NCI-H82 treated with DMSO at 0.1 percent for 48 hours (cell line): ENCODE measurements at regions not wholly inside any gene's neighbourhood (a gene's known extent, or its start where the extent isn't known, plus 50 kb on each side); places are given as distances from the start of the nearest gene placed in this dataset.
A peak's percentile ranks its signal among the peaks of the same experiment; 100 is the strongest.

ENCODE experiments used
- DNase-seq: peaks from one replicate; lab custom pipeline; 2025; ENCODE audit not compliant: unreplicated experiment; lab: John Stamatoyannopoulos, UW

DNA sequence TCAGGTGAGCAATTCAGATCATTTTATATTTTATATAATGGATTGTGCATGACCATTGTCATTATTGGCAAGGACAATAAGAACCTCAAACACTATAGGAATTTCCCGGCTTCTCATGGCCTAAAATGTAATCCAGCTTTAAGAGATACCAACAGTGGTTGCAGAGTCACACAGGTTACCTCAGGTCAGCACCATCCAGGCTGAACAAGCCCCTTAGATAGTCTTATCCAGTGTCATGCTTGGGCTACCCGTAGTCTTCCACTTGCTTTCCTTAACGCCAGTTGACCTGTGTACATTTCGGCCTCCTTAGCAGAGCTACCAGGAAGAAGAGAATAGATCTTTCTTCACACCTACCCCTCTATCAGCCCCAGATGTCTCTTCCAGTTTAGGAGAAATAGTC is 293.3 kb upstream of the SYT4 start:
- no peak for DNase-seq

GRCh38 chr18:43571078-43571689 is 293.9 kb upstream of the SYT4 start:
- DNase-seq: no peak

DNA sequence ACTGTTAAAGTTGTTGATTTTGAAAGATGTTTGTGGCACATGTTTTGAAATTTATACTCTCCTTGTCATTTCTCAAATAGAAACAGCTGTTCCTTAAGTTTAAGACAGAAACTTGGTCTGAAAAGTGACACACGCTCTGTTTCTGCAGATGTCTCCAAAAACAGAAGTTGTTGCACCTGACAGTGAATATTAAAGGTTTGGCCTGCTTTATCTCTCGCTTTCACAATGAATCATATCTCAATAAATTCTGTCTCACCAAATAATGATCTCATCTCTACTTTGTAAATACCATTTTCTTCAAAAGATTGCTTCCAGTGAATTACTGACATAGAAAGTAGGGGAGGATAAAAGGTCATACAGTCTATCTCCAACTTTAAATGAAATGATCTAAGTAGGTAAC is 294.9 kb upstream of the SYT4 start:
- no peak for DNase-seq

DNA sequence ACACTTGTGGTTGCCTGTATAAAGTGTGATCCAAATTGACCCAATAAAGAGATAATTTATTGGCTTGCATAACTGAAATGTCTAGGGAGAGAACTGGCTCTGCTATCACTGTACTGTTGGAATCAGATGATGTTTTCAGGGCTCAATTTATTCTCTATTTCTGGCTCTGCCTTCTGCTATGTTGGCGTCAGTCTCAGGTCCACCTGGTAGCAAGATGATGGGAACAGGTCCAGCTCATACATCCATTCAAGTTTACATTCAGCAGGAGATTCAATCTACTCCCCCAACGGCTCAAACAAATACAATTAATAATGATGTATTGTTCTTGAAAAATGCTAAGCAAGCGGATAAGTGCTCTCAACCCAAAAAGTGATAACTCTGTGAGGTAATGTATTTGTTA is 297.7 kb upstream of the SYT4 start:
- DNase-seq: no peak

DNA sequence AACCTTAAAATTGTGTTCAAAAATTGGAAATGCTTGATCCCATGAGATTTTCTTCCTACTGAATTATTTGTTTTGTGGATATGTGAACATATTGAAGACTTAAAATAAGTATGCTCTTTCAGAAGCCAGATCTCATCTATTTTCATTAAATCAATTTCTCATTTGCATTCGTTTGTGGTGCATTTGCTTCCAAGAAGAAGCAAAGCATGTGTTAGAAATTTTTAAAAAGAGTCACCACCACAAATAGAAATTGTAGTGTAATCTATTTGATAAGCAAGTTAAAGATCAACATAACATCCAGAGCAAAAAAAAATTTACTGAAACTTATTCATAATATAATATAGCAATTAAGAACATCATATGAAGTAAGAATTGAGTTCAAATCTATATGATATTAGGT is 300.9 kb upstream of the SYT4 start:
- no peak for DNase-seq

DNA sequence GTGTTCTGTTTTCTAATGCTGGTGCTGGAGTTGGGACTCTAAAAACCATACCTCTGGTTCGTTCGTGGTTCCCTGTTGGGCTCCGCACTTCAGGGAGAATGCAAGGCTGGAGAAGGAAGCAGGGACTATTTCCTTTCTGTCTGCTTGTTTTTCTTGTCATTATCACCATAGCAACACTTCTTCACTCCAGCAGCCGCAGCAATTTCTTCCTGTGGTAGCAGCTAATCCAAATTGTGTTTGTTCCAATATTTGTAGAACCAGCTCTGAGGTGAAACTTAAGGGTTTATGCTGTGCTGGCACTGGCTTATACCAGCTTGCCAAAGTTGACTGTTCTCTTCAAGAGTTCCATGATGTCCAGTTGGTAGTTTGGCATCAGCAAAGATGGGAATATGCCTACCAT is 301.4 kb upstream of the SYT4 start:
- DNase-seq: no peak

- DNase-seq: no peak
Observed at GRCh38 chr18:43581936-43582519, 304.7 kb upstream of the SYT4 start.

DNA sequence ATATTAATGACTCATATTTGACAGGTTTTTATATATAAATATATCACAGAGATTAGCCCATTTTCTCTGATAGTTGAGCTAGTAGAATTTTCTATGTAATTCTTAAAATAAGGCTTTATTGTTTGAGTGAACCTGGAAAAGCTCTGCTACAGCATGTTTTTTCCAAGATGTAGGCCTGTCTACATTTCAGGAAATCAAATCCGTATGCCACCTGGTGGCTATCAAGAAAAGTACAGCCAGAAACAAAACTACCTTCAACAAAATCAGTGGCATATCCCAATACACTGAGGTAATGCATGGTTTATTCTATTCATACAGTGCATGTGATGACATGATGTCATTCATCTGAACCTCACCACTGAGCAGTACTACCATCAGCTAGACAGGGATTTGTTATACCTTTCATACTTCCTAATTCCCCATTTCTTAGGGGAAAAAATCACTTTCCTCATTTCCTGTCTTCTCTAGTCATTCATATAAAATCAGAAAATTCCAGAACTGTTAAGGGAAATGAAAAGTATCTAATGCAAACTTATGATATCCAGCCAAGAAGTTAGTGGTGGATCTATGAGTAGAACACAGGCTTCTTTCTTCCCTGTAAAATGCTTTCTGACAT is 310.4 kb upstream of the SYT4 start:
- DNase-seq: peak; percentile 17

DNA sequence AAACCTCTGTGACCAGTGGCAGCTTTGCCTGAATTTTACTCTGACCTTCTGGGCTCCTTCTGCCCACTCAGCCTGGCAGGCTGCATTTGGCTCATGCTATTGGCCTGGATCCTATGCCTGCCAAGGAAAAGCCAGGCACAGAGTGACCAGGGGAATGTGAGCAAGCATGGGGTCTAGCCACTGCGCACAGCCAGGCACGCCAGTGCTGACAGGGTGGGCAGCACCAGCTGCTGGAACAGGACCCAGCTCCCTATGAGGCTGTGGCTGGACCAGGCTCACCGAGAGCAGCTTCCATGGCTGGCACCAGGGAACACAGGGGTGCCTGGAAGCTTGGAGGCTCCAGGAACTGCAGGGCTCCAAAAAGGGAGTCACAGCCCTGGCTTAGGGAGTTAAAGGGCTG is 311.5 kb upstream of the SYT4 start:
- DNase-seq: no peak

- no peak for DNase-seq
Observed at GRCh38 chr18:43589611-43590151, 312.4 kb upstream of the SYT4 start.

- no peak for DNase-seq
Observed at GRCh38 chr18:43590182-43590903, 313.1 kb upstream of the SYT4 start.

GRCh38 chr18:43592269-43592668 is 315.0 kb upstream of the SYT4 start:
- no peak for DNase-seq

- DNase-seq: peak; percentile 39
Observed at GRCh38 chr18:43596105-43596712, 318.9 kb upstream of the SYT4 start.

GRCh38 chr18:43601432-43601831 is 324.1 kb upstream of the SYT4 start:
- DNase-seq: no peak

DNA sequence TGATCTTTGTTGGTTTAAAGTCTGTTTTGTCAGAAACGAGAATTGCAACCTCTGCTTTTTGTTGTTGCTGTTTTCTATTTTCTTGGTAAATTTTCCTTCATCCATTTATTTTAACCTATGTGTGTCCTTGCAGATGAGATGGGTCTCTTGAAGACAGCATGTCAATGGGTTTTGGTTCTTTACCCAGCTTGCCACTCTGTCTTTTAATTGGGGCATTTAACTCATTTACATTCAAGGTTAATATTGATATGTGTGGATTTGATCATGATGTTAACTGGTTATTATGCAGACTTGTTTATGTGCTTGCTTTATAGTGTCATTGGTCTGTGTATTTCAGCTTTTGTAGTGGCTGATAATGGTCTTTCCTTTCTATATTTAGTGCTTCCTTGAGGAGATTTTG is 327.9 kb upstream of the SYT4 start:
- DNase-seq: no peak

DNA sequence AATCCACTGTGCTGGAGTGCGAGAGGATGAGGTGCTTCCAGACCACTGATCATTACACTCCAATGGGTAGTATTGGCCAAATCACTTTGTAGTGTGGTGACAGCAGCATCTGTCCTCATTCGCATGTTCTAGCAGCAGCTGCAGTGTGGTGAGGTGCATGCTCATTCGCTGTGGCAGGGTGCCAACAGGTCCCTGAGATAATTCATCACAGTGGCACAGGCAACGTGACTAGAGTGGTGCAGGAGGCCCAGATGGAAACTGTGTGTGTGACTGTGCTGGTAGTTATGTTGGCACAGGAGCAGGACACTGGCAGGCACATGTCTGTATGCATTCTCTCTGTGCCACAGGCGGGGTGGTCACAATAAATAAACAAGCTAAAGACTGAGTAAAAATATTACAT is 329.5 kb upstream of the SYT4 start:
- DNase-seq: no peak

- no peak for DNase-seq
Observed at GRCh38 chr18:43620936-43621335, 343.6 kb upstream of the SYT4 start.

DNA sequence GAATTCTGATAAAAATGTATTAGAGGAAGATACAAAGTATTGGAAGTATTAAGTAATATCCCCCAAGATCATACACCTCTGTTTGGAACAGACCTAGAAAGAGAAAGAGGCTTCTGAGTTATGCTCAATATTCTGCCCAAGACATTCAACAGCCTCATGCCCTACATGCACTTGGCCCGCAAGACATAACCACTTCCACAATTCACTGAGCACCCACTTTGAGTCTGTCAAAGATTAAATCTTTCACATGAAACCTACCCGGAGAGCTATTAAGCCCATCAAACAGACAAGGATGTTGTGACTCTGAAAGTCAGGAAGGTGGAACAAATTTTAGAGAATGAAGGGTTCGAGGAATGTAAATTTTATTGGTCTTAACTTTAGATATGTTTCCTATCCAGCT is 344.7 kb upstream of the SYT4 start:
- no peak for DNase-seq

- DNase-seq: no peak
Observed at GRCh38 chr18:43625582-43625981, 348.3 kb upstream of the SYT4 start.

- no peak for DNase-seq
Observed at GRCh38 chr18:43627848-43628530, 350.7 kb upstream of the SYT4 start.

GRCh38 chr18:43634994-43635393 is 357.7 kb upstream of the SYT4 start:
- DNase-seq: no peak
